ENCODE measurements at regions not wholly inside any gene's neighbourhood (a gene's known extent, or its start where the extent isn't known, plus 50 kb on each side); places are given as distances from the start of the nearest gene placed in this dataset.

GRCh38 chr10:2019803-2020202 is 282.5 kb upstream of the ADARB2 start:
- DNase-seq (ENCODE audit: low spot score) = no peak

GRCh38 chr10:2019281-2019680 is 282.0 kb upstream of the ADARB2 start:
- DNase-seq (ENCODE audit: low spot score) = no peak

GRCh38 chr10:2014541-2014940 is 277.2 kb upstream of the ADARB2 start:
- no peak for DNase-seq (ENCODE audit: low spot score)

GRCh38 chr10:2012209-2012608 is 274.9 kb upstream of the ADARB2 start:
- DNase-seq (ENCODE audit: low spot score) = no peak

GRCh38 chr10:2011106-2011716 is 273.9 kb upstream of the ADARB2 start:
- DNase-seq (ENCODE audit: low spot score) = no peak

GRCh38 chr10:2005546-2005945 is 268.2 kb upstream of the ADARB2 start:
- DNase-seq (ENCODE audit: low spot score) = no peak

- no peak for DNase-seq (ENCODE audit: low spot score)
These were observed 255.6 kb upstream of the ADARB2 start for GRCh38 chr10:1992930-1993329.

- DNase-seq (ENCODE audit: low spot score) = no peak
These were observed 251.8 kb upstream of the ADARB2 start for GRCh38 chr10:1989090-1989489.

GRCh38 chr10:1981976-1982375 is 244.7 kb upstream of the ADARB2 start:
- DNase-seq (ENCODE audit: low spot score) = no peak

GRCh38 chr10:1980459-1980858 is 243.1 kb upstream of the ADARB2 start:
- DNase-seq (ENCODE audit: low spot score) = no peak

GRCh38 chr10:1978584-1978983 is 241.3 kb upstream of the ADARB2 start:
- DNase-seq (ENCODE audit: low spot score) = no peak

- DNase-seq (ENCODE audit: low spot score) = no peak
These were observed 240.1 kb upstream of the ADARB2 start for GRCh38 chr10:1977461-1977860.

- DNase-seq (ENCODE audit: low spot score) = no peak
These were observed 235.1 kb upstream of the ADARB2 start for GRCh38 chr10:1972406-1972805.

GRCh38 chr10:1968257-1969033 is 231.1 kb upstream of the ADARB2 start:
- no peak for DNase-seq (ENCODE audit: low spot score)

GRCh38 chr10:1966712-1967376 is 229.5 kb upstream of the ADARB2 start:
- no peak for DNase-seq (ENCODE audit: low spot score)

GRCh38 chr10:1964476-1964875 is 227.2 kb upstream of the ADARB2 start:
- no peak for DNase-seq (ENCODE audit: low spot score)

GRCh38 chr10:1963341-1963740 is 226.0 kb upstream of the ADARB2 start:
- no peak for DNase-seq (ENCODE audit: low spot score)

GRCh38 chr10:1961989-1962388 is 224.7 kb upstream of the ADARB2 start:
- DNase-seq (ENCODE audit: low spot score) = no peak

GRCh38 chr10:1960982-1961381 is 223.7 kb upstream of the ADARB2 start:
- DNase-seq (ENCODE audit: low spot score) = no peak

- no peak for DNase-seq (ENCODE audit: low spot score)
These were observed 219.7 kb upstream of the ADARB2 start for GRCh38 chr10:1957057-1957456.

- no peak for DNase-seq (ENCODE audit: low spot score)
These were observed 217.0 kb upstream of the ADARB2 start for GRCh38 chr10:1954300-1954699.

- no peak for DNase-seq (ENCODE audit: low spot score)
These were observed 215.1 kb upstream of the ADARB2 start for GRCh38 chr10:1952126-1953095.

All from CD4-positive, alpha-beta T cell treated with Interleukin-2 at 100 ng/mL for 4 hours (primary cell).